Ascending aorta (tissue), 2 donors: ENCODE measurements at regions not wholly inside any gene's neighbourhood (a gene's known extent, or its start where the extent isn't known, plus 50 kb on each side); places are given as distances from the start of the nearest gene placed in this dataset.
"Not testable (repeated sequence)": the region's sequence is repeated elsewhere in the genome, so short reads cannot be mapped to it uniquely, and the experiment has no call there.

Experiments
- DNase-seq, 2 donors: peaks; one replicate each; pipeline ENCODE4 v3.0.0-alpha.2; 2019; ENCODE audit warnings: low spot score in 2 of 2
- H3K27ac ChIP-seq, 2 donors: fragments of 200-600 bp; sonication (generic); one replicate each; pipeline ENCODE4 v1.5.1; 2016 to 2017; ENCODE audit warnings: mild to moderate bottlenecking in 1 of 2
- H3K27me3 ChIP-seq: fragments of 200-600 bp; sonication (generic); one replicate; pipeline ENCODE4 v1.5.1; 2017
- H3K36me3 ChIP-seq, 2 donors: fragments of 200-600 bp; sonication (generic); one replicate each; pipeline ENCODE4 v1.5.1; 2016
- H3K4me1 ChIP-seq, 2 donors: fragments of 200-600 bp; sonication (generic); one replicate each; pipeline ENCODE4 v1.5.1; 2016 to 2017; ENCODE audit warnings: mild to moderate bottlenecking in 1 of 2
- H3K4me3 ChIP-seq, 2 donors: fragments of 200-600 bp; sonication (generic); one replicate each; pipeline ENCODE4 v1.5.1; 2016 to 2017; ENCODE audit warnings: mild to moderate bottlenecking in 1 of 2
- H3K9me3 ChIP-seq, 2 donors: fragments of 200-600 bp; sonication (generic); one replicate each; pipeline ENCODE4 v1.5.1; 2016
- intact Hi-C: fragments of 100-400 bp; cut with DNase I; formaldehyde crosslinking; loops from one replicate; pipeline ENCODE4 v1.15.1; 2023
- TF ChIP-seq, protein P1 (sequence below), 3 experiments: fragments of 200-600 bp in 2 of 3; fragments of 450-650 bp in 1 of 3; sonication (generic) in 2 of 3; IDR thresholded peaks; one replicate each; pipeline ENCODE4 v1.5.1; 2016 to 2019; ENCODE audit warnings: antibody characterized with exemption in 3 of 3, mild to moderate bottlenecking in 1 of 3, moderate library complexity in 1 of 3

DNA sequence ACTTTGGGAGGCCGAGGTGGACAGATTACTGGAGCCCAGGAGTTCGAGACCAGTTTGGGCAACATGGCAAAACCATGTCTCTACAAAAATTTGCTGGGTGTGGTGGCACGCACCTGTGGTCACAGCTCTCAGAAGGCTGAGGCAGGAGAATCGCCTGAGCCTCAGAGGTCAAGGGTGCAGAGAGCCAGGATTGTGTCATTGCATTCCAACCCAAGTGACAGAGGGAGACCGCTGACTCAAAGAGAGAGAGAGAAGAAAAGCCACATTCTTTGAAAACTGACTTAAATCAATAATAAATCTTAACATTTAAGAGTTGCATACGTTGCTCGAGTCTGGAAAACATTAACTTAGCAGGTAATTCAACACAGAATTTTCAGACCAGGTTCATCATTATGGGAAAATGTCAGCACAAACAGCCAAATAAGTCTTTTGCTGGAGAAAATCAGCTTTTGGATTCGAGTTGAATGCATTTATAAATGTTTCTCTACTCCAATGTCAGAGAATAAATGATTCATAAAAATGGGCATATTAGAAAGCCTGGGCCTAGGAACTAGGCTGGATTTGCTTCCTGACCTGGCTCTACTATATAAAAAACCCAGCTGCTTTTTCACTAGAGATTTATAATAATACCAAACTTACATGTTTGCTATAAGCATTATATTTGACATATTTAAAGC, 68.3 kb upstream of the RBPJ start:
- Histone ChIP-seq H3K27ac (no peak overlapping the region), H3K36me3 (no peaks in the 10 kb centered on the region), H3K4me1 (no peaks in the 10 kb centered on the region), H3K27me3 (no peaks in the 10 kb centered on the region), H3K9me3 (no peaks in the 10 kb centered on the region), H3K4me3 (no peak overlapping the region)
- TF ChIP-seq, protein P1, sequence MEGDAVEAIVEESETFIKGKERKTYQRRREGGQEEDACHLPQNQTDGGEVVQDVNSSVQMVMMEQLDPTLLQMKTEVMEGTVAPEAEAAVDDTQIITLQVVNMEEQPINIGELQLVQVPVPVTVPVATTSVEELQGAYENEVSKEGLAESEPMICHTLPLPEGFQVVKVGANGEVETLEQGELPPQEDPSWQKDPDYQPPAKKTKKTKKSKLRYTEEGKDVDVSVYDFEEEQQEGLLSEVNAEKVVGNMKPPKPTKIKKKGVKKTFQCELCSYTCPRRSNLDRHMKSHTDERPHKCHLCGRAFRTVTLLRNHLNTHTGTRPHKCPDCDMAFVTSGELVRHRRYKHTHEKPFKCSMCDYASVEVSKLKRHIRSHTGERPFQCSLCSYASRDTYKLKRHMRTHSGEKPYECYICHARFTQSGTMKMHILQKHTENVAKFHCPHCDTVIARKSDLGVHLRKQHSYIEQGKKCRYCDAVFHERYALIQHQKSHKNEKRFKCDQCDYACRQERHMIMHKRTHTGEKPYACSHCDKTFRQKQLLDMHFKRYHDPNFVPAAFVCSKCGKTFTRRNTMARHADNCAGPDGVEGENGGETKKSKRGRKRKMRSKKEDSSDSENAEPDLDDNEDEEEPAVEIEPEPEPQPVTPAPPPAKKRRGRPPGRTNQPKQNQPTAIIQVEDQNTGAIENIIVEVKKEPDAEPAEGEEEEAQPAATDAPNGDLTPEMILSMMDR (IDR thresholded peaks at IDR 0.05) = no peak
- intact Hi-C loops = no loop called here
- DNase-seq = no peak

DNA sequence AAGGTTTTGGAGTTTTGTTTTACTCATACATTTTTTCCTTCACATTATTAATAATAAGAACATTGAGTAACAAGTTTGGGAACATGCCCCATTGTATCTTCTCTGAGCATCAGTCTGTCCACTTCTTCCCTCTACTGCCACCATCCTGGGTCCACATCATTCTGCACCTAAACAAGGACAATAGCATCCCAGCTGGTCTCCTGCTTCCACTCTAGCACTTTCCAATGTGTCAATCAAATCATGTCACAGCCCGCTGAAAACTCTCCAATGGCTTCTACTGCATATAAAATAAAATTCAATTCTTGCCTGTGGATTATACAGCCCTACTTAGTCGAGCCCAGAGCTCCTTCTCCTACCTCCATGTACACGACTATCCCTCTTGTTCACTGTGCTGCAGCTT, 66.8 kb upstream of the RBPJ start:
- Histone ChIP-seq H3K4me3 (no peak overlapping the region), H3K27ac (no peak overlapping the region), H3K36me3 (no peaks in the 10 kb centered on the region), H3K27me3 (no peaks in the 10 kb centered on the region), H3K4me1 (no peaks in the 10 kb centered on the region), H3K9me3 (no peaks in the 10 kb centered on the region)
- TF ChIP-seq, protein P1 (IDR thresholded peaks at IDR 0.05) = no peak
- no peak for DNase-seq
- intact Hi-C loops = no loop called here

GRCh38 chr4:26255989-26256388, 64.8 kb upstream of the RBPJ start:
- TF ChIP-seq, protein P1 (IDR thresholded peaks at IDR 0.05) = no peak
- Histone ChIP-seq H3K9me3 (no peaks in the 10 kb centered on the region), H3K27ac (no peak overlapping the region)

GRCh38 chr4:26257444-26257843, 63.4 kb upstream of the RBPJ start:
- H3K27me3 ChIP-seq, H3K9me3 ChIP-seq, intact Hi-C loops, H3K4me1 ChIP-seq, H3K27ac ChIP-seq, H3K36me3 ChIP-seq, H3K4me3 ChIP-seq, DNase-seq: not testable (repeated sequence)

More at GRCh38 chr4:26255989-26256388, 64.8 kb upstream of the RBPJ start:
- Histone ChIP-seq H3K4me3 (no peak overlapping the region), H3K36me3 (no peaks in the 10 kb centered on the region), H3K4me1 (no peaks in the 10 kb centered on the region), H3K27me3 (no peaks in the 10 kb centered on the region)
- intact Hi-C loops = no loop called here
- no peak for DNase-seq

GRCh38 chr4:26257850-26258249, 63.0 kb upstream of the RBPJ start:
- intact Hi-C loops = no loop called here
- Histone ChIP-seq H3K36me3 (no peaks in the 10 kb centered on the region), H3K4me1 (no peaks in the 10 kb centered on the region), H3K27me3 (no peaks in the 10 kb centered on the region), H3K27ac (no peak overlapping the region), H3K9me3 (no peaks in the 10 kb centered on the region), H3K4me3 (no peak overlapping the region)
- no peak for DNase-seq
- TF ChIP-seq, protein P1 (IDR thresholded peaks at IDR 0.05) = no peak

- H3K9me3 ChIP-seq = no peaks in the 10 kb centered on the region
- H3K4me1 ChIP-seq = no peaks in the 10 kb centered on the region
- no peaks in the 10 kb centered on the region for H3K27me3 ChIP-seq
- H3K4me3 ChIP-seq = no peak overlapping the region
- TF ChIP-seq, protein P1 (IDR thresholded peaks at IDR 0.05) = no peak
- intact Hi-C loops = no loop called here
- no peaks in the 10 kb centered on the region for H3K36me3 ChIP-seq
- H3K27ac ChIP-seq = no peak overlapping the region
- DNase-seq = no peak
Measured at GRCh38 chr4:26260571-26260970, 60.2 kb upstream of the RBPJ start.
